NOMO-1 treated with dmso at 0.1 percent for 144 hours (cell line): ENCODE measurements at regions not wholly inside any gene's neighbourhood (a gene's known extent, or its start where the extent isn't known, plus 50 kb on each side); places are given as distances from the start of the nearest gene placed in this dataset.

Experiments
- DNase-seq: peaks from one replicate; lab custom pipeline; 2025; ENCODE audit not compliant: unreplicated experiment; lab: John Stamatoyannopoulos, UW

GRCh38 chr5:2008851-2009629 lies 126.3 kb upstream of the IRX4 start:
- DNase-seq: no peak

- DNase-seq: no peak
Observed at GRCh38 chr5:2007878-2008501, 125.3 kb upstream of the IRX4 start.

GRCh38 chr5:2007496-2007877 lies 124.8 kb upstream of the IRX4 start:
- DNase-seq: no peak

GRCh38 chr5:2006971-2007291 lies 124.2 kb upstream of the IRX4 start:
- no peak for DNase-seq

DNA sequence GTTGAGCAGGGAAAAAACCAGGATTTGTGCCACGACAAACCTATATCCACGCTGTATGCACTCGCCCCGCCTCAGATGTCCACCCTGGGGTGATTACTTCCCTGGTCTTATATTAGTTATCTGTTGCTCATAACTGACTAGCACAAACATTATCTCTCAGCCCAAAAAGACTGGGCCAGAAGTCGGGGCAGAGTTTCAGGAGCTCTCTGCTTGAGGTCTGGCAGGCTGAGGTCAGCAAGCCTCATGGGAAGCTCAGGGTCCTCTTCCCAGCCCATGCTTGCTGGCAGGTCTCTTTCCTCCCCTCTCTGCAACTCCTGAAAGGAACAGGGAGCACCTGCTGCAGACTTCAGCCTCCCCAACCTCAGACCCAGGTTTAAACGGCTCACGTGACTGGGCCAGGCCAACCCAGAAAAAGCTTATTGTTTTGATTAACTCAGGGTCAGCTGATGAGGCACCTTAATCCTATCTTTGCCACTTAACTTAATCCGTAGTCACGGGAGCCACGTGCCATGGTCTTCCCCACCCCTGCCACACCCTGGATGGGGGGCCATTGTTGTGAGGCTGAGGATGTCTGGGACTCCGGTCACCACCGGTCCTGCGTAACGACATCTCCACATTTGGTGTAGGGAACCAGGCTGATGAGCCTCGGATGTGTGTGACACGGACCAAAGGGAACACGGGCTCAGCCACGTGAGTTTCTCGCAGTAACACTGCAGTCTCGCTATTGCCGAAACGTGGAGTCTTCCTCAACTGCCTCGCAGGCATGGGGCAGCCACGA lies 123.7 kb upstream of the IRX4 start:
- DNase-seq: no peak

GRCh38 chr5:2005101-2006041 lies 122.6 kb upstream of the IRX4 start:
- no peak for DNase-seq

GRCh38 chr5:2003690-2004365 lies 121.1 kb upstream of the IRX4 start:
- DNase-seq: no peak

GRCh38 chr5:2003206-2003605 lies 120.5 kb upstream of the IRX4 start:
- no peak for DNase-seq

GRCh38 chr5:2001300-2001699 lies 118.6 kb upstream of the IRX4 start:
- DNase-seq: no peak

GRCh38 chr5:2000591-2000990 lies 117.9 kb upstream of the IRX4 start:
- DNase-seq: no peak

DNA sequence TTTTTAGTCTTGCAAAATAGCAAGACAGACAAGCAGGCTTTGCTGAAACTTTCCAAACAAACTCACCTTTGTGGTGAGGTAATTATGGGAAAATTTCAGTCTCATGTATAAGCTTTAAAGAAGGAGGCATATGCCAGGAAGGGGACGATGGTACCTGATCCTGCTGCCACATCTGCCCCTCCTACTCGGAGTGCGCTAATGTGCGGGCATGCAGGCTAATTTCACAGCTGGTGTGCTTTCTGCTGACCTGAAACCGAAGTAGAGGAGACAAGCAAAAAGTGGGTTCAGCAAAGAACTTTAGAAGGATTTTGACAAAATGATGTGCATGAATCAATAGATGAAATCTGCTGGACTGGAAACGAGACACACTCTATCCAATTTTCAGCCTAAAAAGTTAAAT lies 117.1 kb upstream of the IRX4 start:
- no peak for DNase-seq

- DNase-seq: no peak
Observed at GRCh38 chr5:1998716-1999317, 116.1 kb upstream of the IRX4 start.

DNA sequence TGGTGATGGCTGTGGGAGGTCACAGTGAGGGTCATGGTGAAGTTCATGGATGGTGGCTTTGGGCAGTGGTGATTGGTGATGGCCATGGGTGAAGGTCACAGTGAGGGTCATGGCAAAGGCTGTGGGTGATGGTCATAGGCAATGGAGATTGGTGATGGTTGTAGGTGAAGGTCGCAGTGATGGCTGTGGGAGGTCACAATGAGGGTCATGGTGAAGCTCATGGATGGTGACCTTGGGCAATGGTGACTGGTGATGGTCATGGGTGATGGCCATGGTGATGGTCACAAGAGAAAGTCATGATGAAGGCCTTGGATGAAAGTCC lies 115.6 kb upstream of the IRX4 start:
- DNase-seq: no peak

DNA sequence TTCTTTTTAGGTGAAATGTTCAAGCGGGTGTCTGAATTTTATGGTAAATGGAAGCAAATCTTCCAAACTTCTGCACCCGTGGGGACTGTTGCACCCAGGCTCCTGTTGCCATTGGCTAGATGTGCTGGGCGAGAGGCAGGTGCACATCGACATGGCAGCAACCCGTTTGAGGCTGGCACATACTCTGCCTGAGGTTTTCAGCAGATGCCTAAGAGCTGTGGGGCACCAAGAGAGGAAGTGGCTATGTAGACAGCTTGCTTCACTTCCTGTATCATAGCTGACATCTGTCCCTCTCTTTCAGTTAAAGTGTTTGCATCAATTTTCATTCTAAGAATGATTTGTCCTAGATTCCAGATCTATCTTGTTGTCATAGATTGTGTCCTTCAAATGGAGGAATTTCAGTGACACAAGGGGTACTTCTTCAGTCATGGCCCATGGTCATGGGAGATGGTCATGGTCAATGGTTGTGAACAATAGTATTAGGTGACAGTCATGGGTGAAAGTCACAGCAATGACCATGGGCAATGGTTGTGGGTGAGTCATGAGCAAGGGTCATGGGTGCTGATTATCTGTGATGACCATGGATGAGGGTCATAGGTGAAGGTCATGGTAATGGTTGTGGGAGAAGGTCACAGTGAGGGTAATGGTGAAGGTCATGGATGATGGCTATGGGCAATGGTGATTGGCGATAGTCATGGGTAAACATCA lies 115.1 kb upstream of the IRX4 start:
- no peak for DNase-seq

GRCh38 chr5:1995491-1995890 lies 112.8 kb upstream of the IRX4 start:
- no peak for DNase-seq

GRCh38 chr5:1987471-1987870 lies 104.7 kb upstream of the IRX4 start:
- no peak for DNase-seq

- no peak for DNase-seq
Observed at GRCh38 chr5:1985781-1986180, 103.1 kb upstream of the IRX4 start.

- DNase-seq: no peak
Observed at GRCh38 chr5:1983919-1984695, 101.4 kb upstream of the IRX4 start.

DNA sequence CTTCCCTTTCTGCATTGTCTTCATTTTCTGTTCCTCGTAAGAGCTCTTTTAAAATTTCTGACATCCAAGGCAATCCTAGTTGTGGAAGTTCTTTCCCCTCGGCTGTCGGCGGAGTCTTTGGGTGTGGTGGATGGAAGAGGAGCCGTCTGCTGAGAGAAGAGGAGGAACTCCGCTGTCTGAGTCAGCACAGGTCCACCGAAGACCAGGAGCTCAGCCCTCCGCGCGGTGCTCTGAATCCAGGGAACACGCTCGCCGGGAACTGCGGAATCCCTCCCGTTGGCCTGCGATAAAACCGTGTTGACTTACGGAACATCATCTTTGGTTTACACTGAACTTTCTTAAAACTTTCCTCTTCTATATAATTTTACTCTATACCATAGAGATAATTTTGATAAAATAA lies 100.7 kb upstream of the IRX4 start:
- DNase-seq: no peak
